IMR-90 (cell line): ENCODE measurements at regions not wholly inside any gene's neighbourhood (a gene's known extent, or its start where the extent isn't known, plus 50 kb on each side); places are given as distances from the start of the nearest gene placed in this dataset.
"Not testable (repeated sequence)": the region's sequence is repeated elsewhere in the genome, so short reads cannot be mapped to it uniquely, and the experiment has no call there.

Source experiments
- ATAC-seq: fragments of 200-7000 bp; cut with Tn5 transposase; 2 replicates; pipeline ENCODE4 v1.9.1; 2020; ENCODE audit warnings: low read depth, mild to moderate bottlenecking, moderate library complexity
- BruUV-seq: library from RNA; stranded (reverse); fragments of 400-500 nt; replicated peaks from 2 replicates; lab custom pipeline; 2021; lab: Mats Ljungman, UMichigan
- CTCF ChIA-PET: fragments of 300-600 bp; formaldehyde crosslinking; extraction: SDS; loops from one replicate; lab custom pipeline; 2021; ENCODE audit warnings: antibody characterized with exemption; lab: Yijun Ruan, JAX
- POLR2A ChIA-PET: fragments of 300-600 bp; sonication (Branson Sonifier 250); formaldehyde crosslinking; loops from one replicate; lab custom pipeline; 2022; ENCODE audit warnings: antibody characterized with exemption; ENCODE audit not compliant: unreplicated experiment; lab: Charles Lee
- DNase-seq: peaks from one replicate; pipeline ENCODE4 v3.0.0; 2013
- H2AFZ ChIP-seq: replicated peaks from 2 replicates; pipeline ENCODE3; 2013; ENCODE audit warnings: low read length, mild to moderate bottlenecking; ENCODE audit not compliant: poor library complexity
- H2AK5ac ChIP-seq: 2 replicates; pipeline ENCODE4 v1.6.1; 2013; ENCODE audit warnings: low read depth, low read length, inconsistent platforms
- H2AK9ac ChIP-seq: replicated peaks from 2 replicates; pipeline ENCODE3; 2013; ENCODE audit warnings: mild to moderate bottlenecking, low read depth, low read length, moderate library complexity; ENCODE audit not compliant: poor library complexity
- H2BK120ac ChIP-seq: 2 replicates; pipeline ENCODE4 v1.6.1; 2013; ENCODE audit warnings: low read depth, low read length, inconsistent platforms
- H2BK15ac ChIP-seq: 3 replicates; pipeline ENCODE4 v1.6.1; 2013; ENCODE audit warnings: low read depth, low read length, inconsistent platforms
- H2BK20ac ChIP-seq: 2 replicates; pipeline ENCODE4 v1.6.1; 2013; ENCODE audit warnings: low read depth, mild to moderate bottlenecking, inconsistent platforms, low read length, moderate library complexity
- H2BK5ac ChIP-seq: 2 replicates; pipeline ENCODE4 v1.6.1; 2013; ENCODE audit warnings: mild to moderate bottlenecking, low read depth, low read length, inconsistent platforms; ENCODE audit not compliant: poor library complexity, severe bottlenecking
- H3K14ac ChIP-seq: replicated peaks from 2 replicates; pipeline ENCODE4 v1.6.1; 2013; ENCODE audit warnings: low read depth, low read length, inconsistent platforms
- H3K18ac ChIP-seq: 2 replicates; pipeline ENCODE4 v1.6.1; 2013; ENCODE audit warnings: low read depth, low read length, control low read depth
- H3K23ac ChIP-seq: 2 replicates; pipeline ENCODE4 v1.6.1; 2013; ENCODE audit warnings: low read depth, low read length, inconsistent platforms
- H3K27ac ChIP-seq: 2 replicates; pipeline ENCODE4 v1.5.1; 2013; ENCODE audit warnings: mild to moderate bottlenecking, control low read depth, low read length; ENCODE audit not compliant: insufficient read depth
- H3K27me3 ChIP-seq: 2 replicates; pipeline ENCODE4 v1.6.1; 2013; ENCODE audit warnings: low read length; ENCODE audit not compliant: control insufficient read depth, insufficient read depth
- H3K36me3 ChIP-seq: 2 replicates; pipeline ENCODE4 v1.6.1; 2013; ENCODE audit warnings: low read length, mixed read lengths; ENCODE audit not compliant: control insufficient read depth, insufficient read depth
- H3K4ac ChIP-seq: 2 replicates; pipeline ENCODE4 v1.6.1; 2013; ENCODE audit warnings: low read depth, low read length, inconsistent platforms
- H3K4me1 ChIP-seq: 2 replicates; pipeline ENCODE4 v1.6.1; 2013; ENCODE audit warnings: low read length, mixed read lengths; ENCODE audit not compliant: control insufficient read depth, insufficient read depth
- H3K4me2 ChIP-seq: 2 replicates; pipeline ENCODE4 v1.6.1; 2013; ENCODE audit warnings: low read depth, mild to moderate bottlenecking, control low read depth, low read length, moderate library complexity
- H3K4me3 ChIP-seq: 2 replicates; pipeline ENCODE4 v1.5.1; 2013; ENCODE audit warnings: low read depth, mild to moderate bottlenecking, control low read depth, low read length, moderate library complexity; ENCODE audit not compliant: insufficient read depth
- H3K56ac ChIP-seq: 2 replicates; pipeline ENCODE4 v1.6.1; 2013; ENCODE audit warnings: low read length, inconsistent platforms; ENCODE audit not compliant: insufficient read depth; ENCODE audit errors: extremely low read depth
- H3K79me1 ChIP-seq, 2 experiments: 2 replicates each; pipeline ENCODE4 v1.6.1; 2013; ENCODE audit warnings: low read length in 2 of 2, inconsistent platforms in 1 of 2, low read depth in 1 of 2
- H3K9ac ChIP-seq: 2 replicates; pipeline ENCODE4 v1.6.1; 2013; ENCODE audit warnings: low read depth, low read length, control low read depth
- H3K9me1 ChIP-seq: 2 replicates; pipeline ENCODE4 v1.6.1; 2013; ENCODE audit warnings: low read length, inconsistent platforms; ENCODE audit not compliant: insufficient read depth
- H3K9me3 ChIP-seq: 2 replicates; pipeline ENCODE4 v1.6.1; 2013; ENCODE audit warnings: low read length; ENCODE audit not compliant: control insufficient read depth, insufficient read depth
- H4K20me1 ChIP-seq: 2 replicates; pipeline ENCODE4 v1.6.1; 2013; ENCODE audit warnings: low read length, inconsistent platforms; ENCODE audit not compliant: insufficient read depth
- H4K5ac ChIP-seq: 2 replicates; pipeline ENCODE4 v1.6.1; 2013; ENCODE audit warnings: mild to moderate bottlenecking, low read depth, low read length, control low read depth
- H4K8ac ChIP-seq, 2 experiments: 2 replicates each; pipeline ENCODE4 v1.6.1; 2013; ENCODE audit warnings: low read depth in 2 of 2, low read length in 2 of 2, control low read depth in 1 of 2, inconsistent platforms in 1 of 2
- H4K91ac ChIP-seq: 2 replicates; pipeline ENCODE4 v1.6.1; 2013; ENCODE audit warnings: low read depth, low read length, inconsistent platforms; ENCODE audit not compliant: insufficient read depth
- WGBS, 2 experiments: methylation state at CpG; one replicate each; pipeline versions ENCODE4 v1.1.5 to v1.1.7; 2013; ENCODE audit warnings: missing lambda C conversion rate in 2 of 2; ENCODE audit not compliant: insufficient read length in 1 of 2; ENCODE audit errors: extremely low coverage in 2 of 2; 5-methylcytosine and 5-hydroxymethylcytosine counted together
- dilution Hi-C: fragments of 300-500 bp; cut with HindIII; formaldehyde crosslinking; loops from one replicate; pipeline ENCODE4 v1.14.3; 2018; ENCODE audit warnings: low sequenced_read_pairs; ENCODE audit not compliant: unreplicated experiment
- in situ Hi-C: fragments of 300-500 bp; cut with MboI; formaldehyde crosslinking; loops from 3 replicates; pipeline ENCODE4 v1.14.3; 2019; ENCODE audit warnings: low sequenced_read_pairs, inconsistent platforms, mixed read lengths
- intact Hi-C: fragments of 100-400 bp; cut with micrococcal nuclease; formaldehyde crosslinking; loops from 2 replicates; pipeline ENCODE4 v1.10.0; 2022

DNA sequence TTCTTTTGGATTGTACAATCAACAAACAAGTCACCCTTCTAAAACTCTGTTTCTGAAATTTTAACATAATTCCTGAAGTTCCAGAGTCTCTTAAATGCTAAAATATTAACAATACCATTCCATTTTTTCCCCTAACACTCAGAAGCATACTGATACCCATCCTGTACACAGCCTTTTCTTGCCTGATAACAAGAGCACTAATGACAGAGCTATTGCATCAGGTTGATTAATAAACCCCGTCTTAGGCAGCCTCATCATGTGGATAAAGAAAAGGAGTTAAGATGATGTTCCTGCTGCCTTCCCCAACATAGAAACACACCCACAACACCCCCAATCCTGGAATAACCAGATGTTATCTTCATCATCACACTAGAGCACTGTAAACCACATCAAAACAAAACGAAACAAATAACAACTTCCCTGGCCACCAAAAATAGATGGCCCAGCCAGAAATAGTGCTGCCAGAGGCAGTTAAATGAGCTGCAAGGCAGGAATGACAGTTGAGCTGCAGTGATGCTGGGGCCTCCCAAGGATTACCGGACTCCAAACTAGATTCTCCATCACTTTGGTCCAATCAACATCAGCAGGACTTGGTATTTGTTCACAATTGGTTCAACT lies 146.6 kb upstream of the NBPF9 start:
- dilution Hi-C loops, H3K27me3 ChIP-seq, H3K27ac ChIP-seq, H3K4me3 ChIP-seq, H3K9me3 ChIP-seq, H3K23ac ChIP-seq, in situ Hi-C loops, BruUV-seq, H2AK5ac ChIP-seq, H2BK5ac ChIP-seq, H3K4me1 ChIP-seq, ATAC-seq, H2BK15ac ChIP-seq, H3K18ac ChIP-seq, H4K8ac ChIP-seq, H3K9ac ChIP-seq, CTCF ChIA-PET, H2BK20ac ChIP-seq, H3K36me3 ChIP-seq, H3K56ac ChIP-seq, H2AFZ ChIP-seq, DNase-seq, H3K4me2 ChIP-seq, H3K79me1 ChIP-seq, intact Hi-C loops, H4K20me1 ChIP-seq, H3K4ac ChIP-seq, H3K9me1 ChIP-seq, H2AK9ac ChIP-seq, H4K91ac ChIP-seq, H4K5ac ChIP-seq, H3K14ac ChIP-seq, H2BK120ac ChIP-seq, POLR2A ChIA-PET: not testable (repeated sequence)
- WGBS, 2 experiments, result no CpG with 5 or more reads among the region's 3 CpGs

- no CpG with 5 or more reads among the region's 5 CpGs for WGBS, 2 experiments
- H2AFZ ChIP-seq, H4K91ac ChIP-seq, H4K5ac ChIP-seq, H3K27ac ChIP-seq, CTCF ChIA-PET, H3K14ac ChIP-seq, dilution Hi-C loops, intact Hi-C loops, H2BK15ac ChIP-seq, in situ Hi-C loops, H4K8ac ChIP-seq, BruUV-seq, H3K18ac ChIP-seq, H3K4me3 ChIP-seq, H2AK9ac ChIP-seq, H3K56ac ChIP-seq, H2BK20ac ChIP-seq, H3K9ac ChIP-seq, H2BK120ac ChIP-seq, H3K27me3 ChIP-seq, H3K9me3 ChIP-seq, H3K79me1 ChIP-seq, DNase-seq, H2AK5ac ChIP-seq, H3K9me1 ChIP-seq, H3K4me1 ChIP-seq, H4K20me1 ChIP-seq, H3K36me3 ChIP-seq, H3K4ac ChIP-seq, H3K23ac ChIP-seq, POLR2A ChIA-PET: not testable (repeated sequence)
- H2BK5ac ChIP-seq, result peak overlapping the region; percentile 50
- H3K4me2 ChIP-seq, result peak overlapping the region; percentile 50; the same call in 1 of the 2 replicates
- ATAC-seq, result peak; percentile 94
Observed at GRCh38 chr1:149254894-149255847, 151.8 kb upstream of the NBPF9 start.
